Prostate gland (tissue), 2 donors: ENCODE measurements at regions not wholly inside any gene's neighbourhood (a gene's known extent, or its start where the extent isn't known, plus 50 kb on each side); places are given as distances from the start of the nearest gene placed in this dataset.

Source experiments
- POLR2AphosphoS5 ChIP-seq: sonication (generic); formaldehyde crosslinking; IDR thresholded peaks from one replicate; pipeline ENCODE4 v1.6.1; 2017; ENCODE audit warnings: antibody characterized with exemption
- TF ChIP-seq, protein P1 (sequence below), 4 experiments: fragments of 200-600 bp in 2 of 4; fragments of 450-650 bp in 2 of 4; sonication (generic) in 2 of 4; IDR thresholded peaks; 1 replicate in 3 of 4; 2 replicates in 1 of 4; pipeline ENCODE4 v1.5.1; 2016 to 2019; ENCODE audit warnings: antibody characterized with exemption in 4 of 4, mild to moderate bottlenecking in 2 of 4, moderate library complexity in 2 of 4

DNA sequence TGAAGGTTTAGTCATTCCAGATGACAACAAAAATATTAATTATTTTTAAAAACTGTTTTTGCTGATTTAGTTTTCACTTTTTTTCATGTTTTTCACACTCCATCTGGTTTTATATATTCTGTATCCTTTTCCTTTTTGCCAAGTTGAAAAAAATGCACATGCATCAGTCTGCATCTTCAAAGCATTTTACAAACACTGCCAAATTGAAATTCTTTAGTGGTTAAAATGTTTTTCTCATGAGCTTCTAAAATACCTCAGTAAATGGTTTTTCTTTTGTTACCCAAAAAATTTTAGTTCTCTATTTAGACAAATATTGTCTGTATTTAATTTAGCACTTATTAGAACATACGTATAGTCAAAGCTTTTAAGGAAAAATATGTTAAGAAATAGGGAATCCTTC lies 386.9 kb upstream of the HSF2 start:
- TF ChIP-seq, protein P1, sequence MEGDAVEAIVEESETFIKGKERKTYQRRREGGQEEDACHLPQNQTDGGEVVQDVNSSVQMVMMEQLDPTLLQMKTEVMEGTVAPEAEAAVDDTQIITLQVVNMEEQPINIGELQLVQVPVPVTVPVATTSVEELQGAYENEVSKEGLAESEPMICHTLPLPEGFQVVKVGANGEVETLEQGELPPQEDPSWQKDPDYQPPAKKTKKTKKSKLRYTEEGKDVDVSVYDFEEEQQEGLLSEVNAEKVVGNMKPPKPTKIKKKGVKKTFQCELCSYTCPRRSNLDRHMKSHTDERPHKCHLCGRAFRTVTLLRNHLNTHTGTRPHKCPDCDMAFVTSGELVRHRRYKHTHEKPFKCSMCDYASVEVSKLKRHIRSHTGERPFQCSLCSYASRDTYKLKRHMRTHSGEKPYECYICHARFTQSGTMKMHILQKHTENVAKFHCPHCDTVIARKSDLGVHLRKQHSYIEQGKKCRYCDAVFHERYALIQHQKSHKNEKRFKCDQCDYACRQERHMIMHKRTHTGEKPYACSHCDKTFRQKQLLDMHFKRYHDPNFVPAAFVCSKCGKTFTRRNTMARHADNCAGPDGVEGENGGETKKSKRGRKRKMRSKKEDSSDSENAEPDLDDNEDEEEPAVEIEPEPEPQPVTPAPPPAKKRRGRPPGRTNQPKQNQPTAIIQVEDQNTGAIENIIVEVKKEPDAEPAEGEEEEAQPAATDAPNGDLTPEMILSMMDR (IDR thresholded peaks at IDR 0.05): no peak
- no peak for TF ChIP-seq POLR2AphosphoS5
